ENCODE measurements at regions not wholly inside any gene's neighbourhood (a gene's known extent, or its start where the extent isn't known, plus 50 kb on each side); places are given as distances from the start of the nearest gene placed in this dataset.

DNA sequence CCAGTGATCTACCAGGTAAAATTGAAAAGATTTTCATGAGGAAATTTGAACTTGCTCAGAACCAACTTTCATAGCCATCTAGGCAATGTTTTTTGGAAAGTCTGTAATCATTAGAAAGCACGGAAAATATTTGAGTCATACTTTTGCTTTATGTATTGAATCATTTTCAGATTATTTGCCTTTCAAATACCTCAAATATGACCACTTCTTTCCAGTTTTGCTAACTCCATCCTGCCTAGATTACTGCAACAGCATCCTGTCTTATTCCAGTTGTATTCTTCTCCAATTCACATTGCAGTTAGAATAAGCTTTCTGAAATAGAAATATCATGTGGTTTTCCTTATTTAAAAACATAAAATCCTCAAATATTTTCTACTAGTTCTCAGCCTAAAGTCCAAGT is 239.8 kb upstream of the FAR2 start:
- no peak for TF ChIP-seq POLR2A (IDR thresholded peaks at IDR 0.05; ENCODE audit: low read length)
- no peak for TF ChIP-seq GATA1 (IDR thresholded peaks at IDR 0.05; ENCODE audit: low read depth, low read length)

All from erythroblast (primary cell).